ENCODE measurements at regions not wholly inside any gene's neighbourhood (a gene's known extent, or its start where the extent isn't known, plus 50 kb on each side); places are given as distances from the start of the nearest gene placed in this dataset.

- H3K27ac ChIP-seq (ENCODE audit: low read depth in 1 of 2, low read length in 1 of 2), result no peak overlapping the region
- ATAC-seq (ENCODE audit: insufficient read depth, low FRiP score) (no peak), DNase-seq (no peak)
- peaks cover 0 to 14% (median 0%) of the 10 kb centered on the region in 4 donors for H3K9me3 ChIP-seq (ENCODE audit: control insufficient read depth in 4 of 4, insufficient read depth in 3 of 4, low read length in 3 of 4)
- no peak overlapping the region for H3K9ac ChIP-seq (ENCODE audit: insufficient read depth in 1 of 2, low read length in 2 of 2)
- H3K4me1 ChIP-seq (ENCODE audit: control insufficient read depth in 5 of 5, insufficient read depth in 5 of 5, low read length in 5 of 5), result peaks cover 0 to 11% (median 0%) of the 10 kb centered on the region in 5 donors
- H3K27me3 ChIP-seq (ENCODE audit: control insufficient read depth in 3 of 3, insufficient read depth in 3 of 3, low read length in 2 of 3), result peaks cover 0 to 2% (median 0%) of the 10 kb centered on the region in 3 donors
- TF ChIP-seq CTCF (IDR thresholded peaks at IDR 0.05; ENCODE audit: control extremely low read depth, extremely low read depth), result no peak
- 76 to 86% methylated on average over 3 of the region's 3 CpGs for WGBS, 2 donors
- H3K4me3 ChIP-seq, result no peak overlapping the region
- no peaks in the 10 kb centered on the region for H3K36me3 ChIP-seq (ENCODE audit: control insufficient read depth in 4 of 4, insufficient read depth in 4 of 4, low read length in 4 of 4)
These were observed 99.5 kb upstream of the FOXC1 start for GRCh38 chr6:1510239-1510638.

GRCh38 chr6:1513215-1513780 is 96.4 kb upstream of the FOXC1 start:
- H3K9ac ChIP-seq (ENCODE audit: insufficient read depth in 1 of 2, low read length in 2 of 2), result no peak overlapping the region
- peaks cover 0 to 16% (median 0%) of the 10 kb centered on the region in 4 donors for H3K9me3 ChIP-seq (ENCODE audit: control insufficient read depth in 4 of 4, insufficient read depth in 3 of 4, low read length in 3 of 4)
- H3K4me1 ChIP-seq (ENCODE audit: control insufficient read depth in 5 of 5, insufficient read depth in 5 of 5, low read length in 5 of 5), result peaks cover 0 to 17% (median 0%) of the 10 kb centered on the region in 5 donors
- peak in 2 of 3 donors; percentile 50 to 52 for DNase-seq
- ATAC-seq (ENCODE audit: insufficient read depth, low FRiP score), result no peak
- H3K27ac ChIP-seq (ENCODE audit: low read depth in 1 of 2, low read length in 1 of 2), result no peak overlapping the region
- H3K27me3 ChIP-seq (ENCODE audit: control insufficient read depth in 3 of 3, insufficient read depth in 3 of 3, low read length in 2 of 3), result peaks cover 0 to 2% (median 0%) of the 10 kb centered on the region in 3 donors
- no peak for TF ChIP-seq CTCF (IDR thresholded peaks at IDR 0.05; ENCODE audit: control extremely low read depth, extremely low read depth)
- no peaks in the 10 kb centered on the region for H3K36me3 ChIP-seq (ENCODE audit: control insufficient read depth in 4 of 4, insufficient read depth in 4 of 4, low read length in 4 of 4)
- no peak overlapping the region for H3K4me3 ChIP-seq
- 63 to 83% methylated on average over 3 of the region's 3 CpGs for WGBS, 2 donors

GRCh38 chr6:1514078-1514477 is 95.6 kb upstream of the FOXC1 start:
- H3K36me3 ChIP-seq (ENCODE audit: control insufficient read depth in 4 of 4, insufficient read depth in 4 of 4, low read length in 4 of 4), result no peaks in the 10 kb centered on the region
- H3K9ac ChIP-seq (ENCODE audit: insufficient read depth in 1 of 2, low read length in 2 of 2), result no peak overlapping the region
- ATAC-seq (ENCODE audit: insufficient read depth, low FRiP score) (no peak), DNase-seq (no peak)
- no peak for TF ChIP-seq CTCF (IDR thresholded peaks at IDR 0.05; ENCODE audit: control extremely low read depth, extremely low read depth)
- peaks cover 0 to 20% (median 0%) of the 10 kb centered on the region in 4 donors for H3K9me3 ChIP-seq (ENCODE audit: control insufficient read depth in 4 of 4, insufficient read depth in 3 of 4, low read length in 3 of 4)
- H3K27ac ChIP-seq (ENCODE audit: low read depth in 1 of 2, low read length in 1 of 2), result no peak overlapping the region
- H3K4me3 ChIP-seq, result no peak overlapping the region
- peaks cover 0 to 17% (median 0%) of the 10 kb centered on the region in 5 donors for H3K4me1 ChIP-seq (ENCODE audit: control insufficient read depth in 5 of 5, insufficient read depth in 5 of 5, low read length in 5 of 5)
- 74 to 91% methylated on average over 3 of the region's 3 CpGs for WGBS, 2 donors
- peaks cover 0 to 2% (median 0%) of the 10 kb centered on the region in 3 donors for H3K27me3 ChIP-seq (ENCODE audit: control insufficient read depth in 3 of 3, insufficient read depth in 3 of 3, low read length in 2 of 3)

- H3K9ac ChIP-seq (ENCODE audit: insufficient read depth in 1 of 2, low read length in 2 of 2), result no peak overlapping the region
- DNase-seq (no peak), ATAC-seq (ENCODE audit: insufficient read depth, low FRiP score) (no peak)
- H3K4me3 ChIP-seq, result no peak overlapping the region
- 90% methylated on average over 30 to 31 of the region's 31 CpGs for WGBS, 2 donors
- TF ChIP-seq CTCF (IDR thresholded peaks at IDR 0.05; ENCODE audit: control extremely low read depth, extremely low read depth), result no peak
- H3K27ac ChIP-seq (ENCODE audit: low read depth in 1 of 2, low read length in 1 of 2), result no peak overlapping the region
- H3K27me3 ChIP-seq (ENCODE audit: control insufficient read depth in 3 of 3, insufficient read depth in 3 of 3, low read length in 2 of 3), result no peaks in the 10 kb centered on the region
- H3K9me3 ChIP-seq (ENCODE audit: control insufficient read depth in 4 of 4, insufficient read depth in 3 of 4, low read length in 3 of 4), result peaks cover 0 to 18% (median 0%) of the 10 kb centered on the region in 4 donors
- peaks cover 0 to 17% (median 0%) of the 10 kb centered on the region in 5 donors for H3K4me1 ChIP-seq (ENCODE audit: control insufficient read depth in 5 of 5, insufficient read depth in 5 of 5, low read length in 5 of 5)
- no peaks in the 10 kb centered on the region for H3K36me3 ChIP-seq (ENCODE audit: control insufficient read depth in 4 of 4, insufficient read depth in 4 of 4, low read length in 4 of 4)
These were observed 94.4 kb upstream of the FOXC1 start for GRCh38 chr6:1515280-1515679.

Measured in lung (tissue), 11 donors.